Mesendoderm (in vitro differentiated cells): ENCODE measurements at regions not wholly inside any gene's neighbourhood (a gene's known extent, or its start where the extent isn't known, plus 50 kb on each side); places are given as distances from the start of the nearest gene placed in this dataset.

ENCODE experiments used
- DNase-seq: peaks from one replicate; pipeline ENCODE4 v3.0.0; 2013
- H2AK5ac ChIP-seq: 2 replicates; pipeline ENCODE4 v1.6.1; 2013; ENCODE audit warnings: low read length, inconsistent platforms
- H2BK120ac ChIP-seq: 2 replicates; pipeline ENCODE4 v1.6.1; 2013; ENCODE audit warnings: low read depth, mild to moderate bottlenecking, low read length, moderate library complexity, mixed read lengths
- H2BK15ac ChIP-seq: replicated peaks from 2 replicates; pipeline ENCODE4 v1.6.1; 2013; ENCODE audit warnings: low read depth, mild to moderate bottlenecking, moderate library complexity
- H2BK5ac ChIP-seq: 2 replicates; pipeline ENCODE4 v1.6.1; 2013; ENCODE audit warnings: low read length, inconsistent platforms
- H3K18ac ChIP-seq: 2 replicates; pipeline ENCODE4 v1.6.1; 2013; ENCODE audit warnings: mild to moderate bottlenecking, low read length, mixed read lengths
- H3K23ac ChIP-seq: one replicate; pipeline ENCODE4 v1.6.1; 2013; ENCODE audit warnings: low read length
- H3K27ac ChIP-seq: 2 replicates; pipeline ENCODE4 v1.5.1; 2013; ENCODE audit warnings: low read depth, mild to moderate bottlenecking, inconsistent platforms, low read length, moderate library complexity
- H3K27me3 ChIP-seq: 2 replicates; pipeline ENCODE4 v1.6.1; 2013; ENCODE audit warnings: low read length, control low read depth, mild to moderate bottlenecking, inconsistent platforms; ENCODE audit not compliant: insufficient read depth, poor library complexity
- H3K36me3 ChIP-seq: 2 replicates; pipeline ENCODE4 v1.6.1; 2013; ENCODE audit warnings: low read length, inconsistent platforms; ENCODE audit not compliant: control insufficient read depth, insufficient read depth
- H3K4ac ChIP-seq: one replicate; pipeline ENCODE4 v1.6.1; 2013; ENCODE audit warnings: low read depth, mild to moderate bottlenecking, low read length, moderate library complexity
- H3K4me1 ChIP-seq: 2 replicates; pipeline ENCODE4 v1.6.1; 2013; ENCODE audit warnings: low read depth, low read length, inconsistent platforms; ENCODE audit not compliant: control insufficient read depth
- H3K4me2 ChIP-seq: 2 replicates; pipeline ENCODE4 v1.6.1; 2013; ENCODE audit warnings: low read length
- H3K4me3 ChIP-seq: 2 replicates; pipeline ENCODE4 v1.5.1; 2013; ENCODE audit warnings: mild to moderate bottlenecking, low read length
- H3K56ac ChIP-seq: one replicate; pipeline ENCODE4 v1.6.1; 2013; ENCODE audit warnings: low read length
- H3K79me1 ChIP-seq: 2 replicates; pipeline ENCODE4 v1.6.1; 2013; ENCODE audit warnings: low read length, inconsistent platforms
- H3K79me2 ChIP-seq: 2 replicates; pipeline ENCODE4 v1.6.1; 2013; ENCODE audit warnings: mild to moderate bottlenecking, low read length; ENCODE audit not compliant: control insufficient read depth, insufficient read depth
- H3K9ac ChIP-seq: 2 replicates; pipeline ENCODE4 v1.6.1; 2013; ENCODE audit warnings: low read length, inconsistent platforms
- H4K5ac ChIP-seq: one replicate; pipeline ENCODE4 v1.6.1; 2013; ENCODE audit warnings: low read length
- H4K8ac ChIP-seq: one replicate; pipeline ENCODE4 v1.6.1; 2013; ENCODE audit warnings: low read depth, mild to moderate bottlenecking, control low read depth, low read length, moderate library complexity
- WGBS: extraction: QIAGEN DNeasy Blood & Tissue Kit; methylation state at CpG from one replicate; pipeline ENCODE4 v1.1.7; 2013; ENCODE audit warnings: low lambda C conversion rate, missing lambda C conversion rate; ENCODE audit not compliant: insufficient coverage; ENCODE audit errors: extremely low coverage; 5-methylcytosine and 5-hydroxymethylcytosine counted together

DNA sequence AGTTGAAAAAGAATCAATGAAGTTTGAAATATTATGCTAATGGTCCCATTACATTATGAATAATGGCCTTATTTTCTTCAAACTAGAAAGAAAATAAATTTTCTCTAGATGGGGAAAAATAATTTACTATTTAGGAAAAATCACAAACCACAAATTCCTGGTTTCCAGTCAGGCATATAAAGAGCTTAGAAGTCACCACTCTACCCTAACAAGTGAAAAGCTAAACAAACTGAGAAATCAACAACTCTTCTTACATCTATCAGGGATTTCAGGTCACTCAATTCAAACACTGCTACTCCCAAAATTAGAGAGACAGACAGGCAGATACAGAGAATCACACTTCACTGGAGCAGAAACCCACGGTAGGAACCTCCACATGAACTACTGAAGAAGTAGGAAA lies 82.1 kb upstream of the LRRC7 start:
- no peaks in the 10 kb centered on the region for H3K79me2 ChIP-seq
- no peak overlapping the region for H3K18ac ChIP-seq
- H3K4me3 ChIP-seq: no peak overlapping the region
- H3K4me2 ChIP-seq: no peak overlapping the region
- no peak overlapping the region for H3K23ac ChIP-seq
- no peak overlapping the region for H3K9ac ChIP-seq
- no peaks in the 10 kb centered on the region for H3K36me3 ChIP-seq
- no CpG with 5 or more reads among the region's 1 CpG for WGBS
- H3K27ac ChIP-seq: no peak overlapping the region
- H4K8ac ChIP-seq: no peak overlapping the region
- H2AK5ac ChIP-seq: no peak overlapping the region
- H3K27me3 ChIP-seq: no peaks in the 10 kb centered on the region
- H3K79me1 ChIP-seq: no peaks in the 10 kb centered on the region
- no peak overlapping the region for H2BK120ac ChIP-seq
- no peak overlapping the region for H3K4ac ChIP-seq
- H3K56ac ChIP-seq: no peak overlapping the region
- H4K5ac ChIP-seq: no peak overlapping the region
- no peak overlapping the region for H2BK15ac ChIP-seq
- no peak for DNase-seq
- H2BK5ac ChIP-seq: no peak overlapping the region
- no peaks in the 10 kb centered on the region for H3K4me1 ChIP-seq

DNA sequence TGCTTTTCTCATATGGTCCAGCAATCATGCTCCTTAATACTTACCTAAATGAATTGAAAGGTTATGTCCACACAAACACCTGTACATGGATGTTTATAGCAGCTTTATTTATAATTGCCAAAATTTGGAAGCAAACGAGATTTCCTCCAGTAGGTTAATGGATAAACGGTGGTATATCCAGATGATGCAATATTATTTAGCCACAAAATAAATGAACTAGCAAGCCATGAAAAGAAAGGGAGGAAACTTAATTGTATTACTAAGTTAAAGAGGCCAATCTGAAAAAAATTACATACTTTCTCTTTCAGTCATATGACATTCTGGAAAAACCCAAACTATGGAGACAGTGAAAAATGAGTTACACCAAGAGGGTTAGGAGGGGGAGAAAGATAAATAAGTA lies 76.3 kb upstream of the LRRC7 start:
- WGBS: no CpG with 5 or more reads among the region's 2 CpGs

DNA sequence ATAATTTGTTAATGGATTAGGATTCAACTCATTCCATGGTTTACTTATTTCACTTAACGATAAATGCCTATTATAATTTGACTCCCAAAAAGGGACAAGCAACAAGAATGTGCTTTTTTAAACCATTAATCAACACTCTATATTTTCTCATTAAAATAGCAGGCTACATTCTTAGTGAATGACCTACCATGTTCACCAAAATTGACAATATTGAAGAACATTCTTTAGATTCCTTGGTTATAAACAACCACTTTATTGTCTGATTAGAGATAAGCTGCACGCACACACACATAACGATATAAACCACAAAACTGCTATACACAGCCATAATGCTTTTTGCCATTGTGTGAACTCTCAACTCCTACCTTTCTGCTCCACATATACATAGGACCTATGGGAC lies 75.4 kb upstream of the LRRC7 start:
- DNase-seq: no peak
- no peak overlapping the region for H3K4ac ChIP-seq
- H3K27ac ChIP-seq: no peak overlapping the region
- H4K8ac ChIP-seq: no peak overlapping the region
- H3K4me3 ChIP-seq: no peak overlapping the region
- no peaks in the 10 kb centered on the region for H3K79me2 ChIP-seq
- H2BK5ac ChIP-seq: no peak overlapping the region
- H2AK5ac ChIP-seq: no peak overlapping the region
- H3K27me3 ChIP-seq: no peaks in the 10 kb centered on the region
- no peaks in the 10 kb centered on the region for H3K4me1 ChIP-seq
- no CpG with 5 or more reads among the region's 3 CpGs for WGBS
- no peak overlapping the region for H3K9ac ChIP-seq
- no peaks in the 10 kb centered on the region for H3K79me1 ChIP-seq
- no peak overlapping the region for H3K56ac ChIP-seq
- no peak overlapping the region for H4K5ac ChIP-seq
- no peak overlapping the region for H3K23ac ChIP-seq
- no peak overlapping the region for H3K4me2 ChIP-seq
- H2BK15ac ChIP-seq: no peak overlapping the region
- no peak overlapping the region for H2BK120ac ChIP-seq
- H3K36me3 ChIP-seq: no peaks in the 10 kb centered on the region
- H3K18ac ChIP-seq: no peak overlapping the region

More for the DNA sequence above, 76.3 kb upstream of the LRRC7 start:
- Histone ChIP-seq H3K4me1 (no peaks in the 10 kb centered on the region), H3K36me3 (no peaks in the 10 kb centered on the region), H3K23ac (no peak overlapping the region), H3K56ac (no peak overlapping the region), H3K27ac (no peak overlapping the region), H3K4ac (no peak overlapping the region), H3K18ac (no peak overlapping the region), H3K4me2 (no peak overlapping the region), H3K79me1 (no peaks in the 10 kb centered on the region), H3K27me3 (no peaks in the 10 kb centered on the region), H4K8ac (no peak overlapping the region), H3K4me3 (no peak overlapping the region), H2BK120ac (no peak overlapping the region), H3K9ac (no peak overlapping the region), H3K79me2 (no peaks in the 10 kb centered on the region), H2AK5ac (no peak overlapping the region), H2BK15ac (no peak overlapping the region), H4K5ac (no peak overlapping the region), H2BK5ac (no peak overlapping the region)
- no peak for DNase-seq

DNA sequence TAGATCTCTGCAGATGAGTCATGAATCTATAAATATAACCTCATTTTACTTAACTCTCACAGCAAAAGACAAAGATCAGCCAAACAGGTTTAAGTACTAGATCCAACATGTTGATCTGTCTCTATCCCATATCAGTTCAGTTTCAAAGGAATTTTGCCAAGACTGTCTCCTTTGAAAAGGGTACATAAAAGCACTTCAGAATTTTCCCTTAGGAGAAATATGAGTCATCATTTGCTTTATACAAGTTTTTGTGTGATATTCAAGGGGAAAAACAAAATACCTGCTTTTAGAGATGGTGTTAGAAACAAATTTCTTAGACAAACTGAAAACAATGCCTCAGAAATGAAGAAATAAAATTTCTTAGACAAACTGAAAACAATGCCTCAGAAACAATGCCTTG lies 73.5 kb upstream of the LRRC7 start:
- Histone ChIP-seq H3K79me2 (no peaks in the 10 kb centered on the region), H3K4me3 (no peak overlapping the region), H4K8ac (no peak overlapping the region), H4K5ac (no peak overlapping the region), H3K79me1 (no peaks in the 10 kb centered on the region), H3K27ac (no peak overlapping the region), H3K9ac (no peak overlapping the region), H3K36me3 (no peaks in the 10 kb centered on the region), H3K56ac (no peak overlapping the region), H3K4me2 (no peak overlapping the region), H3K18ac (no peak overlapping the region), H2AK5ac (no peak overlapping the region), H2BK120ac (no peak overlapping the region), H3K4ac (no peak overlapping the region), H2BK15ac (no peak overlapping the region), H3K27me3 (no peaks in the 10 kb centered on the region), H3K23ac (no peak overlapping the region), H3K4me1 (no peaks in the 10 kb centered on the region), H2BK5ac (no peak overlapping the region)
- no peak for DNase-seq

DNA sequence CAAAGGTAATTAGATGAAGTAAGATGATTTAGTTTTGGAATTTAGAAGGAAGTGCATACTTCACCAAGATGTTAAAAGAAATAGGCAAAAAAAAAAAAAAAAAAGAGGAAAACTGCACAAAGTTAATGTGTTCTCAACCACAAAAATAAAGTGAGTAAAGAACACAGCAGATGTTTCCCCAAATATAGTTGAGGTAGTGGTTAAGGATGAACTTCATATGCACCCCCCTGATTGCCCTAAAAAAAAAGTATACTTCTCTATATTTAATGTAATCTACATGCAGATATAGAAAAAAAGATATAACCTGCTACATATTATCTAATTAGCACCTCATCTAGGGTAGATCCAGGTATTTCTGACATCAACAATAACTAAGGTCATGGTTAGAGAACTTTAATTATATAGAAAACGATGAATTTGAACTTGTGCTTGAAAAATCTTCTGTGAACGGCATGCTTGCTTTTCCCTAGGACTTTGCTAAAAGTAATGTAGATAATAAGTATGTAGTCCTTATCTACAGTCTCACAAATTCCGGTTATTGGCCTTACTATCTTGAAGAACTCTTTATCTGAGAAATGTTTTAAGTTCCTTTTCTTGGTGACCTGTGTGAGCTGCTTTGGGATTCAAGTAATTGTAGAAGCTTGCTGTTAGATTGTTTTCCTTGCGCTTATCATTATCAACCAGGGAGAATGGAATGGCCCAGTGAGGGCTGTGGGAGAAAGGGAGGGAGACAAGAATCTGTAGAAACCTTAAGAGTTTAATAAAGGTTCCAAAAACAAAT lies 70.1 kb upstream of the LRRC7 start:
- no peaks in the 10 kb centered on the region for H3K4me1 ChIP-seq
- no peak overlapping the region for H3K4me3 ChIP-seq
- H2AK5ac ChIP-seq: no peak overlapping the region
- no peak overlapping the region for H2BK15ac ChIP-seq
- H3K56ac ChIP-seq: no peak overlapping the region
- DNase-seq: peak; percentile 81
- H3K4me2 ChIP-seq: no peak overlapping the region
- H2BK120ac ChIP-seq: no peak overlapping the region
- no peak overlapping the region for H3K4ac ChIP-seq
- no peaks in the 10 kb centered on the region for H3K36me3 ChIP-seq
- H3K9ac ChIP-seq: no peak overlapping the region
- H3K27ac ChIP-seq: no peak overlapping the region
- H2BK5ac ChIP-seq: no peak overlapping the region
- H4K5ac ChIP-seq: no peak overlapping the region
- no peaks in the 10 kb centered on the region for H3K79me2 ChIP-seq
- H3K23ac ChIP-seq: no peak overlapping the region
- H4K8ac ChIP-seq: no peak overlapping the region
- H3K79me1 ChIP-seq: no peaks in the 10 kb centered on the region
- WGBS: no CpG with 5 or more reads among the region's 4 CpGs
- no peak overlapping the region for H3K18ac ChIP-seq
- H3K27me3 ChIP-seq: no peaks in the 10 kb centered on the region

DNA sequence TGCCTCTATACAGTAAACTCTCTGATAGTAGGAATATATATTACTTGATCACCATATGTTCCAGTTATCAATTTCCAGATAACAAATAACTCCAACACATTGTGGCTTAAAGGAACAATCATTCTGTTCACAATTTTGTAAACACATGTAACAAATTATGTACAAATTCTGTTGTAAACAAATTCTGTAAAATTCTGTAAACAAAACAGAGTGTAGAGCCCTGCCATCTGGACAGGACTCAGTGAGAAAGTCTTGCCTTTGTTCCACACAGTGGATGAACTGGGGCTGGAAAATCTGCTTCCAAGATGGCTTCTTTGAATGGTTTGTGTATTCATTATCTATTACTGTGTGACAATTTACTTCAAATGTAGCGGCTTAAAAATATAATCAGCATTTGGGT lies 69.0 kb upstream of the LRRC7 start:
- no peak overlapping the region for H4K8ac ChIP-seq
- H3K4me3 ChIP-seq: no peak overlapping the region
- no peak overlapping the region for H2BK5ac ChIP-seq
- no peak overlapping the region for H3K4me2 ChIP-seq
- no peaks in the 10 kb centered on the region for H3K36me3 ChIP-seq
- whole genome bisulfite sequencing: no CpG with 5 or more reads among the region's 1 CpG
- no peak overlapping the region for H2AK5ac ChIP-seq
- H3K23ac ChIP-seq: no peak overlapping the region
- H3K9ac ChIP-seq: no peak overlapping the region
- H3K18ac ChIP-seq: no peak overlapping the region
- no peak overlapping the region for H3K56ac ChIP-seq
- H3K4me1 ChIP-seq: no peaks in the 10 kb centered on the region
- no peak overlapping the region for H2BK15ac ChIP-seq
- no peaks in the 10 kb centered on the region for H3K27me3 ChIP-seq
- no peak overlapping the region for H2BK120ac ChIP-seq
- DNase-seq: no peak
- H3K4ac ChIP-seq: no peak overlapping the region
- H3K79me2 ChIP-seq: no peaks in the 10 kb centered on the region
- H3K79me1 ChIP-seq: no peaks in the 10 kb centered on the region
- H4K5ac ChIP-seq: no peak overlapping the region
- no peak overlapping the region for H3K27ac ChIP-seq
